ENCODE measurements at regions not wholly inside any gene's neighbourhood (a gene's known extent, or its start where the extent isn't known, plus 50 kb on each side); places are given as distances from the start of the nearest gene placed in this dataset.

GRCh38 chr5:121783700-121784099 lies 68.0 kb upstream of the FTMT start:
- no peak for TF ChIP-seq POLR2A (IDR thresholded peaks at IDR 0.05; ENCODE audit: low read depth)
- no peak for TF ChIP-seq CTCF (IDR thresholded peaks at IDR 0.05)
- TF ChIP-seq POLR2AphosphoS5 (IDR thresholded peaks at IDR 0.05) = no peak
